ENCODE measurements at regions not wholly inside any gene's neighbourhood (a gene's known extent, or its start where the extent isn't known, plus 50 kb on each side); places are given as distances from the start of the nearest gene placed in this dataset.
"Not testable (repeated sequence)": the region's sequence is repeated elsewhere in the genome, so short reads cannot be mapped to it uniquely, and the experiment has no call there.

DNA sequence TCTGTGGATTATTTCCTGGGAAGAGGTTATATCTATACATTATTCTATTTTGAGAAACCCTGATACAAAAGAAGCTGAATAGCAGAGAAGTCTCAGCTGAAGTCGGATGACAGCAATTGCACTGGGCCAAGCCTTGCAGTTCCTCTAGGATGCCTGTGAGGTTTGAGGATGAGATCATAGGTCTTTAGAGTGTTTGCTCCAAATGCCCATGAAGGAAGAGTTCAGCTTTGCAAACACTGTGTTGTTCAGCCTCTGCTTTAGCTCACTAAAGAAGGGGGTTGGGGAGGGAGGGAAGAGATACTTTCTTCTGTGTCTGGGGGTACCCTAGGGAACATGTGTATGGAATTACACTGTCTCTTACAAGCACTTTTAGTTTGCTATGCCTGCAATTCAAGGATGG, 282.5 kb upstream of the NRP1 start:
- DNase-seq (ENCODE audit: low read depth, low spot score) = no peak

- no peak for DNase-seq (ENCODE audit: low read depth, low spot score)
Measured at GRCh38 chr10:33612551-33612950, 278.1 kb upstream of the NRP1 start.

- no peak for DNase-seq (ENCODE audit: low read depth, low spot score)
Measured at GRCh38 chr10:33612116-33612515, 277.6 kb upstream of the NRP1 start.

GRCh38 chr10:33611423-33611822, 277.0 kb upstream of the NRP1 start:
- no peak for DNase-seq (ENCODE audit: low read depth, low spot score)

DNA sequence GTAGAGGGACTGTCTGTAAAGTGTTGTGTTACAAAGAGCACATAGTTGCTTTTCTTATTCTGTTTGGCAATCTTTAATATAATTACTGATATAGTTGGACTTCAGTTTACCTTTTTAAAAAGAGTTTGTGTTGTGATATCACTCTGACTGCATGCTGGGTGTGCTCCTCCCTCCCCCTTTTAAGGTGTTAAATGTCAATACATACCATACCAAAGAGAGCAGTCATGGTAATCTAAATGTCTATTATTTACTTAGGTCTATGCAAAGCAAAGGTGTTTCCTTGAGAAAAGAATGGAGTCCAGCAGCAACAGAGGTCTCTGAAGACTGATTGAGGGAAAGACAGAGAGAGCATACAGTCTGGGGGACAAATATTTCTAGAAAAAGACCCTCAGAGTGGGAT, 275.1 kb upstream of the NRP1 start:
- no peak for DNase-seq (ENCODE audit: low read depth, low spot score)

- no peak for DNase-seq (ENCODE audit: low read depth, low spot score)
Measured at GRCh38 chr10:33602278-33602677, 267.8 kb upstream of the NRP1 start.

DNA sequence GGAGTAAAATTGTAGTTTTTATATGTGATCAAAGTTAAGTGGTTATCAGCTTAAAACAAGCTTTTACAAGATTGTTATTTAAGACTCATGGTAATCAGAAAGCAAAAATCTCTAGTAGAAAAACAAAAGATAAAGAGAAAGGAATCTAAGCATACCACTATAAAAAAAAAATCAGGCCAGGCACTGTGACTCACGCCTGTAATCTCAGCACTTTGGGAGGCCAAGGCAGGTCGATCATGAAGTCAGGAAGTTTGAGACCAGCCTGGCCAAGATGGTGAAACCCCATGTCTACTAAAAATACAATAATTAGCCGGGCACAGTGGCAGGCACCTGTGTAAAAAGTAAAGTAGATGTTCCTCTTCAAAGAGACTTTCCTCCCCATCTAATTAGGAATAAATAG, 265.9 kb upstream of the NRP1 start:
- DNase-seq (ENCODE audit: low read depth, low spot score) = no peak

DNA sequence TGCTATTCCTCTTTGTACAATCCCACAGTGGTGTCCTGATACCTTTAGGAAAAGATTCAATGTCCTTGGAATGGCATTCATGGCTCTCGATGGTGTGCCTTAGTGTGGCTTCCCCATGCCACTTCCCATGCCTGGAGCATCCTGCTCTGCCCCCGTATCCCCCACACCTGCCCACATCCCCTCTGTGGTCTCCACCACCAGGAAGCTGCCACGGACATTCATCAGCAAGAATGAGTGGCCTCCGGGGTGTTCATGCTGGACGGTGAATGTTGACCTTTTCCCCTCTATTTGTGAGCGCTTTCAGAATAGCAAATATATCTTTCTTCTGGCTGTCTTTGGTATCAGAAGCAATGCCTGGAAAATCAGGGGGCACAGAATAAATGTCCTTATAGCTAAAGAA, 262.0 kb upstream of the NRP1 start:
- DNase-seq (ENCODE audit: low read depth, low spot score) = no peak

GRCh38 chr10:33594475-33594874, 260.0 kb upstream of the NRP1 start:
- DNase-seq (ENCODE audit: low read depth, low spot score) = no peak

- DNase-seq (ENCODE audit: low read depth, low spot score) = no peak
Measured at GRCh38 chr10:33588974-33589600, 254.6 kb upstream of the NRP1 start.

DNA sequence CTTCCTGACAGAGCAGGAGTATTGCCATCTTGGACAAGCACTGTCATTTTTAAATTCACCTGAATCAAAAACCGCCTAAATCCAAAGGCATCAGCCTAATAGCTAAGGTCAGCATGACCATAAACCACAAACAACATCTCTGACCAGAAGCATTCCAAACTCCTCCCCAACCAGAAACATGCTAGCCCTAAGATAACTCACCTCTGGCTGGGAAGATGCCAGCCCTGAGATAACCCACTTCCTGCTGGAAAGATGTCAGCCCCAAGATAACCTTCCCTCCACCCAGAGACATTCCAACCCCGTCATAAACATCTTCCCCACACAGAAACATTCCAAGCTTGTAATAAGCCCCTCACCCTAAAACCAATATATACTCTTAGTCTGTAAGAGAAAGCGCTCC, 250.1 kb upstream of the NRP1 start:
- not testable (repeated sequence) for DNase-seq (ENCODE audit: low read depth, low spot score)

GRCh38 chr10:33579996-33580395, 245.5 kb upstream of the NRP1 start:
- DNase-seq (ENCODE audit: low read depth, low spot score) = no peak

DNA sequence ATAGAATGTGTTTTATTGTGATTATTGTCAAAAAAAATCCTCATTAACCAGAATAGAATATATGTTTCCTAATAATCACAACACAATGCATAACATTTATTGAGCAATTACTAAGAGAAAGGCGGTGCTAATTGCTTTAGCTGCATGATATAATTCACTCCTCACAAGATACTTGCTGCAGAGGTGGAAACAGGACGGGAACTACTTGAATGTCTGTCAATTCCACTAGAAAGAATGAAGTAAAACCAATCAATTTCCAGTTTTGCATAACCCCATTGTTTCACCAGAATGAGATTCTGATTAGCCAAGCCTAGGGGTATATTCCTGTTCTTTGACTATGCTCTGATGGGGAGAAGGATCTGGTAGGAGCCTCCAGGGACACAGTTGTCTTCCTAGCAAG, 239.1 kb upstream of the NRP1 start:
- DNase-seq (ENCODE audit: low read depth, low spot score) = no peak

DNA sequence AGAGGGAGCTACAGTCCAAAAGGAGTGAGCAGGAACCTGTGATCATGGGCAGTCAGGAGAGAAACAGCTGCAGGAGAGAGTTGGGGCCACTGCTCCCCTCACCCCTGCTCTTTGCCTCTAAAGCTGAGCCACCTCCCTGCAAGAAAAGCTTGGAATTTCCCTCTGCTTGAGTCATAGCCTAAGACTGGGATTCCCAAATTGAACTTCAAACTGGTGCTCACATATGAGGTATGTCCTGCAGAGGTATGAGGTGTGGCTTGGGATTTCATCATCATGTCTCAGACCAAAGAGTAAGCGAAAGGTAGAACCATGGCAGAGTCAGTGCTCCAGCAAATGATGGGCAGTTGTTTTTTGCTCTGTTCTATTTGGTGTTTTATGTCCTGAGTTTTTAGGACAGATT, 237.1 kb upstream of the NRP1 start:
- no peak for DNase-seq (ENCODE audit: low read depth, low spot score)

DNA sequence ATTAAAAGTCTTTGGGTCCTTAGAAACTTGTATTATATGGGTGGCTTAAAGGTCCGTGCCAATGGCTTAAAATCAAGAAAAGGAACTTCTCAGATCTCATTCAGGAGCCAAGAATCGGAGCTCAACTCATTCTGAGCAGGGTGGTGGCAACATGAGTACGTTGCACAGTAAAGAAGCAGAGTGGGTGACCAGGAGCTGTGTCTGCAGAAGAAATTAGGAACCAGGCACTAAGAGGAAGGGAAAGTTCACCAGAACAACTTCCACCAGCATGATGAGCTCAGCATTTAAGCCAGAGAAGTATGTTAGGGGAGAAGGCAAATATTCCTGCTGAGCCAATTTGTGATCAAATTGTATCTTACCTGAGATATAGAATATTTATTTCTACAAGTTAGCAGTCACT, 236.0 kb upstream of the NRP1 start:
- DNase-seq (ENCODE audit: low read depth, low spot score) = no peak

- no peak for DNase-seq (ENCODE audit: low read depth, low spot score)
Measured at GRCh38 chr10:33569702-33570101, 235.2 kb upstream of the NRP1 start.

GRCh38 chr10:33566426-33566825, 232.0 kb upstream of the NRP1 start:
- DNase-seq (ENCODE audit: low read depth, low spot score) = no peak

- no peak for DNase-seq (ENCODE audit: low read depth, low spot score)
Measured at GRCh38 chr10:33566001-33566400, 231.5 kb upstream of the NRP1 start.

DNA sequence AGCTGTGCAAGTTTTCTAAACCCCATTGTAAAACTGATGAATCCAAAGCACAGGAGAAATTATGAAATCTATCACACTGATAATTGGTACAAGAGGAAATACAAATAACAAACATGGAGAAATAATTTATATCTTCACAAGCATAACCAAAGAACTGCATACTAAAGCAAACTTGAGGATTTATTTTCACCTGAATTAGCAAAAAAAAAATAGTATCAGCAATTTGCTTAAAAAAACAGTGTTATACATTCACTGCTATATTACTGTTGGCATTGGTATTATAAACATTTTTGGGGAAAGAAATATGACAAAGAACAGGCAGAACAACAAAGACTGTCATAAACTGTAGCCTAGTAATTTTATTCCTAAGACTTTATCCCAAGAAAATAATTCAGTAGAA, 230.8 kb upstream of the NRP1 start:
- DNase-seq (ENCODE audit: low read depth, low spot score) = no peak

DNA sequence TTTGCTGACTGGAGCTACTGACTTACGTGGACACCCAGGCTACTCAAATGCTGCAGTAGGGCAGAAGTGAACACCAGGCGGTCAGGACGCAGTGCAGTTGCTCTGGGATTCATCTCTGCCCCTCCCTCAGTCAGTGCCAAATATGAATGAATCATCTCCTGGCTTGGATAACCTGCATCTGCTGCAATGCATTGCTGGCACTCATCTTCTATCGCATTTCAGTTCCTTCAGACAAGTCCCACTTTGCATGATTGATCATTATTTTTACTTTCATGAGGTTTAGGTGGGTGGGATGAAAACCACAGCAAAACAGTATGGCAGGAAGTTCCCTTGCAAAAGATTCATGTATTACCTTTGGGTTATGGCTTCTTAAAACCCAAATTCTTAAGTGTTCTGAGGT, 224.6 kb upstream of the NRP1 start:
- peak; percentile 5 for DNase-seq (ENCODE audit: low read depth, low spot score)

DNA sequence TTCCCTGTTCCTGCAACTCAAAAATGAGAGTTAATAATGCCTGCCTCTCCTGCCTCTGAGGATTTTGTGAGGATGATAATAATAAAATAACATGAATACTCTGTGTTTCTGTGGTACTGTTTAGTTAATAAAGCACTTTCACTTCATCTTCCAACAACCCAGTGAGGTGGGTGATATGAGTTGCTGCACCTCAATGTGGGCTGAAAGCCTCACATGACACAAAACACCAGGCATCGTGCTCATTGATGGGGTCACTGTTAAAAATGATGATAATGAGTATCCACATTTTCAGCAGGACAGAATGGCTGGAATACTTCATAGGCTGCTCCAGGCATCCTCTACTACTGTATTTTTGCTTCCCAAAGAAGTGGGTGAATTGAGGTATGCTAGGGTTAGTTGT, 222.8 kb upstream of the NRP1 start:
- no peak for DNase-seq (ENCODE audit: low read depth, low spot score)

- DNase-seq (ENCODE audit: low read depth, low spot score) = no peak
Measured at GRCh38 chr10:33556620-33557019, 222.2 kb upstream of the NRP1 start.

DNA sequence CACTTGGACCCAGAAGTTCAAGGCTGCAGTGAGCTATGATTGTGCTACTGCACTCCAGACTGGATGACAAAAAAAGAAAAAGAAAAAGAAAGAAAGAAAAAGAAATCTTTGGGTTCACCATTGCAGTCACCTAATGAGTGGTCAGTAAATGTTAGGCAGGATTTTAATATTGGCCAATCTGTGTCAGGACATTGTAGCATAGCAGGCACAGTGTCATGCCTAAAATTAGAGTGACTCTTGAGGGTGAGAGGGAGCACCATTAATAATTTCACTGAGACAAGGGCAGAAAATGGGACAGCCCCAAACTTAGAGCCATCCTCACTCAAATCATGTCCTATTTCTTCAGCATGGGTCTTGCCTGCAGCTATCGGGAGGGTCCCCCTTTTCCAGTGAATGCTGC, 221.6 kb upstream of the NRP1 start:
- DNase-seq (ENCODE audit: low read depth, low spot score) = no peak

Data from brain pericyte (primary cell).